ENCODE measurements at regions not wholly inside any gene's neighbourhood (a gene's known extent, or its start where the extent isn't known, plus 50 kb on each side); places are given as distances from the start of the nearest gene placed in this dataset.

DNA sequence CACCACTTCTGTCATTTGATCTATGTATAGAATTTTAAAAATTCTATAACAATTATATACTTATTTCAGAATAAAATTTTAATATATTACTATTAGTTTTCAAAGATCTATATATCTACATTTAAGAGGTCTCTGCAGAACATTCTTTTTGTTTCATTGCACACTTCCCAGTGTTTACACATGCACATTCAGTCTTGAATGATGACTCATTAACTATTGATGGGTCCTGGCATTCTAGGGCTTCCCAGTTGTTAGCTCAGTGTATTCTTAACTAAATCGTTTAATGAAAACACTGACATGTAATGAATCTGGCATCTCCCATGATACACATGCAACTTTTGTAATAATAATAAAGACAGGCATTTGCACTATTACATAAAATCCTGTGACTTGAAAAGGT is 324.6 kb downstream of the KLF12 start:
- no peak for TF ChIP-seq YY1 (IDR thresholded peaks at IDR 0.05; ENCODE audit: insufficient read depth, insufficient read length)
- no peak for TF ChIP-seq ZNF274 (IDR thresholded peaks at IDR 0.05; ENCODE audit: low read depth, low read length)
- TF ChIP-seq SUZ12 (IDR thresholded peaks at IDR 0.05; ENCODE audit: extremely low read depth, insufficient read depth, insufficient read length) = no peak
